Endothelial cell of umbilical vein (primary cell): ENCODE measurements at regions not wholly inside any gene's neighbourhood (a gene's known extent, or its start where the extent isn't known, plus 50 kb on each side); places are given as distances from the start of the nearest gene placed in this dataset.

Experiments used
- EZH2 ChIP-seq: IDR thresholded peaks from 2 replicates; pipeline ENCODE4 v1.6.1; 2012; ENCODE audit warnings: borderline replicate concordance, low read depth, mild to moderate bottlenecking, moderate library complexity, low read length, inconsistent platforms; ENCODE audit not compliant: severe bottlenecking
- FOS ChIP-seq: IDR thresholded peaks from 2 replicates; pipeline ENCODE4 v1.6.1; 2011; ENCODE audit warnings: mild to moderate bottlenecking, low read length, moderate library complexity, borderline replicate concordance; ENCODE audit not compliant: insufficient read depth
- GATA2 ChIP-seq: IDR thresholded peaks from 2 replicates; pipeline ENCODE4 v1.7.0; 2011; ENCODE audit warnings: low read depth, mild to moderate bottlenecking, moderate library complexity, mixed read lengths, low read length; ENCODE audit not compliant: insufficient read length, insufficient read depth
- JUN ChIP-seq: IDR thresholded peaks from 2 replicates; pipeline ENCODE4 v1.6.1; 2011; ENCODE audit warnings: borderline replicate concordance, low read depth; ENCODE audit not compliant: insufficient read length, insufficient read depth
- POLR2A ChIP-seq: IDR thresholded peaks from 2 replicates; pipeline ENCODE4 v1.6.1; 2012; ENCODE audit warnings: low read depth, mild to moderate bottlenecking, control low read depth, low read length
- POLR2AphosphoS5 ChIP-seq: IDR thresholded peaks from 2 replicates; pipeline ENCODE4 v1.6.1; 2012; ENCODE audit warnings: low read depth, mild to moderate bottlenecking, control low read depth, low read length, moderate library complexity; ENCODE audit not compliant: insufficient read depth
- TF ChIP-seq, protein P1 (sequence below), 2 donors: IDR thresholded peaks; 1 replicate in 1 of 2; 2 replicates in 1 of 2; pipeline ENCODE4 v1.5.1; 2011; ENCODE audit warnings: low read length in 2 of 2, mild to moderate bottlenecking in 2 of 2, moderate library complexity in 2 of 2, control low read depth in 1 of 2, inconsistent platforms in 1 of 2, low read depth in 1 of 2; ENCODE audit not compliant: insufficient read depth in 1 of 2; ENCODE audit errors: extremely low read depth in 1 of 2
- TF ChIP-seq, protein P2 (sequence below): IDR thresholded peaks from 2 replicates; pipeline ENCODE4 v1.6.1; 2011; ENCODE audit not compliant: insufficient read depth, insufficient read length

DNA sequence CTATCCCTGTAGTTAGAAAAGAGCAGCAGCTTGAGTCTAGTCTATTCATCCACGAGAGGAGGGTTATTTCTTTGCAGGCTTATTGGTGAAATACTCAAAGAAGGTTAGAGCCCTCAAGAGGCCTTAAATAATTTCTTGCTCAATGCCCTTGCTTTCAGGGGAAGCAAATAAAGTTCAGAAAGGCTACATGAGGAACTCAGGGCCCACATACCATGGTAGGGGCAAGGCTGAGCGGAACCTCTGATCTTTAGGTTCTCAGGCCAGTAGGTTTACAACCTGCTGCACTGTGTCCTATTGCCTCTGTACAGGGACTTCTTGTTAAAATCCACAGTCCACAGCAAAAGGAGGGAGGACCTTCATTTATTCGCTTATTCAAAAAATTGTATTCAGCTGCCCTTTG lies 101.7 kb downstream of the ADAMTS15 start:
- TF ChIP-seq, protein P1, sequence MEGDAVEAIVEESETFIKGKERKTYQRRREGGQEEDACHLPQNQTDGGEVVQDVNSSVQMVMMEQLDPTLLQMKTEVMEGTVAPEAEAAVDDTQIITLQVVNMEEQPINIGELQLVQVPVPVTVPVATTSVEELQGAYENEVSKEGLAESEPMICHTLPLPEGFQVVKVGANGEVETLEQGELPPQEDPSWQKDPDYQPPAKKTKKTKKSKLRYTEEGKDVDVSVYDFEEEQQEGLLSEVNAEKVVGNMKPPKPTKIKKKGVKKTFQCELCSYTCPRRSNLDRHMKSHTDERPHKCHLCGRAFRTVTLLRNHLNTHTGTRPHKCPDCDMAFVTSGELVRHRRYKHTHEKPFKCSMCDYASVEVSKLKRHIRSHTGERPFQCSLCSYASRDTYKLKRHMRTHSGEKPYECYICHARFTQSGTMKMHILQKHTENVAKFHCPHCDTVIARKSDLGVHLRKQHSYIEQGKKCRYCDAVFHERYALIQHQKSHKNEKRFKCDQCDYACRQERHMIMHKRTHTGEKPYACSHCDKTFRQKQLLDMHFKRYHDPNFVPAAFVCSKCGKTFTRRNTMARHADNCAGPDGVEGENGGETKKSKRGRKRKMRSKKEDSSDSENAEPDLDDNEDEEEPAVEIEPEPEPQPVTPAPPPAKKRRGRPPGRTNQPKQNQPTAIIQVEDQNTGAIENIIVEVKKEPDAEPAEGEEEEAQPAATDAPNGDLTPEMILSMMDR (IDR thresholded peaks at IDR 0.05; ENCODE audit: extremely low read depth in 1 of 2, insufficient read depth in 1 of 2, low read depth in 1 of 2, low read length in 2 of 2): no peak
- TF ChIP-seq EZH2 (no peak), POLR2A (no peak), JUN (no peak), POLR2AphosphoS5 (no peak), FOS (no peak), GATA2 (no peak)
- TF ChIP-seq, protein P2, sequence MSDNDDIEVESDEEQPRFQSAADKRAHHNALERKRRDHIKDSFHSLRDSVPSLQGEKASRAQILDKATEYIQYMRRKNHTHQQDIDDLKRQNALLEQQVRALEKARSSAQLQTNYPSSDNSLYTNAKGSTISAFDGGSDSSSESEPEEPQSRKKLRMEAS: no peak
